ENCODE measurements at regions not wholly inside any gene's neighbourhood (a gene's known extent, or its start where the extent isn't known, plus 50 kb on each side); places are given as distances from the start of the nearest gene placed in this dataset.

DNA sequence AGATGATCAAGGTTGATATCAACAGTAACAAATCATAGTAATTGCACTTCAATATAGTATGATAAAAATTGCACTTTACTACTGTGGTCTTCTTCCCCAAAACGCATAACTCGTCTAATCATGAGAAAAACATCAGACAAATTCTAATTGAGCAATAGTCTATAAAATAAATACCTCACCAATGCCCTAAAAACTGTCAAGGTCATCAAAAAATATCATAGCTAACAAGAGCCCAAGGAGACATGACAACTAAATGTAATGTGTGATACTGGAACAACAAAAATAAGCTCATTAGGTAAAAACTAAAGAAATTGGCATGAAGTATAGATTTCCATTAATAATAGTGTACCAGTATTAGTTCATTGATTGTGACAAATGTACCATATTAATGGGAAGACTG, 85.6 kb upstream of the LRRC3B start:
- no peak for TF ChIP-seq Cebpa-rat (IDR thresholded peaks at IDR 0.05)
- H3K27me3 ChIP-seq = no peaks in the 10 kb centered on the region
- no peak overlapping the region for H3K27ac ChIP-seq
- H4K20me1 ChIP-seq = no peaks in the 10 kb centered on the region
- H3K9me3 ChIP-seq = 0 out of 2 replicates have a peak, but pooled peaks cover 3% of the 10 kb centered on the region
- H3K4me2 ChIP-seq = no peak overlapping the region
- H3K9ac ChIP-seq = no peak overlapping the region
- no peak overlapping the region for H3K4me3 ChIP-seq
- no peaks in the 10 kb centered on the region for H3K4me1 ChIP-seq
- H3K36me3 ChIP-seq = no peaks in the 10 kb centered on the region

- Histone ChIP-seq H3K4me2 (no peak overlapping the region), H3K27me3 (no peaks in the 10 kb centered on the region), H3K27ac (no peak overlapping the region), H3K4me3 (no peak overlapping the region), H3K9ac (no peak overlapping the region), H3K4me1 (no peaks in the 10 kb centered on the region), H4K20me1 (no peaks in the 10 kb centered on the region), H3K36me3 (no peaks in the 10 kb centered on the region), H3K9me3 (0 out of 2 replicates have a peak, but pooled peaks cover 4% of the 10 kb centered on the region)
- no peak for TF ChIP-seq Cebpa-rat (IDR thresholded peaks at IDR 0.05)
Observed at GRCh38 chr3:26550413-26550812, 72.2 kb upstream of the LRRC3B start.

GRCh38 chr3:26556637-26557036, 65.9 kb upstream of the LRRC3B start:
- TF ChIP-seq Cebpa-rat (IDR thresholded peaks at IDR 0.05) = no peak
- no peak overlapping the region for H3K4me3 ChIP-seq
- no peaks in the 10 kb centered on the region for H3K36me3 ChIP-seq
- H3K27ac ChIP-seq = no peak overlapping the region
- H3K27me3 ChIP-seq = no peaks in the 10 kb centered on the region
- H3K4me2 ChIP-seq = no peak overlapping the region
- H4K20me1 ChIP-seq = no peaks in the 10 kb centered on the region
- no peaks in the 10 kb centered on the region for H3K4me1 ChIP-seq
- no peaks in the 10 kb centered on the region for H3K9me3 ChIP-seq
- H3K9ac ChIP-seq = no peak overlapping the region

DNA sequence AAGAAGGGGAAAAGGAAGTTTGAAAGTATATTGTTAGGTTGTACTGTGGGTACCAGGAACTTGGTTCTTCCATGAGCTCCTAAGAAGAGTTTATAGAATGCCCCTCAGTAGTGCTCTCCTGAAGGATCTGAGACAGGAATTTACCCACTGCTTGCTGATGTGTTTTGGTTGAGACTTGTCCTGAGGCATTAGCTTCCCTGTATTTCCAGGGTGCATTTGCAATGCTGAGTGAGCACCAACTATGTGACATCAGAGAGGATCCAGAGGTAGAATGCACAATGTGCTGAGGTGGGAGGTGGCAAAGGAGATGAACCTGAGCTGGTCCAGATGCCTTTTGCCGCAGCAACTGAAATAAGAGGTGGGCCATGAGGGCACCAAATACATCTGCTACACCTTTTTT, 64.3 kb upstream of the LRRC3B start:
- H3K36me3 ChIP-seq = no peaks in the 10 kb centered on the region
- no peaks in the 10 kb centered on the region for H3K4me1 ChIP-seq
- TF ChIP-seq Cebpa-rat (IDR thresholded peaks at IDR 0.05) = no peak
- H3K27ac ChIP-seq = no peak overlapping the region
- H3K4me2 ChIP-seq = no peak overlapping the region
- no peak overlapping the region for H3K4me3 ChIP-seq
- H3K9ac ChIP-seq = no peak overlapping the region
- no peaks in the 10 kb centered on the region for H3K9me3 ChIP-seq
- H3K27me3 ChIP-seq = no peaks in the 10 kb centered on the region
- H4K20me1 ChIP-seq = no peaks in the 10 kb centered on the region

DNA sequence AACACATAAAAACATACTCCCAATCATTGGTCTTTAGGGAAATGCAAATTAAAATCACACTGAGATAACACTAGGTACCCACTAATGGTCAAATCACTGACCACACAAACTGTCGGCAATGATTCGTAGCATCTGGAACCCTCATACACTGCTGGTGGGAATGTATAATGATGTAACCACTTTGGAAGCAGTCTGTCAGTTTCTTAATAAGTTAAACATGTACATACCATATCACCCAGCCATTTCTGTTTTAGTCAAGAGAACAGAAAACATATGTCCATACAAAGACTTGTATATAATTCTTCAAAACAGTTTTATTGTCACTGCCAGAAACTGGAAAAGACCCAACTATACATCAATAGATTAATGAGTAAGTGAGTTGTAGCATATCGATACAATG, 63.3 kb upstream of the LRRC3B start:
- no peaks in the 10 kb centered on the region for H3K36me3 ChIP-seq
- H3K4me1 ChIP-seq = no peaks in the 10 kb centered on the region
- no peak overlapping the region for H3K4me2 ChIP-seq
- TF ChIP-seq Cebpa-rat (IDR thresholded peaks at IDR 0.05) = no peak
- H4K20me1 ChIP-seq = no peaks in the 10 kb centered on the region
- no peaks in the 10 kb centered on the region for H3K27me3 ChIP-seq
- H3K9ac ChIP-seq = no peak overlapping the region
- no peak overlapping the region for H3K4me3 ChIP-seq
- H3K9me3 ChIP-seq = no peaks in the 10 kb centered on the region
- H3K27ac ChIP-seq = no peak overlapping the region

- Histone ChIP-seq H3K27ac (no peak overlapping the region), H3K9me3 (no peaks in the 10 kb centered on the region), H4K20me1 (no peaks in the 10 kb centered on the region), H3K27me3 (no peaks in the 10 kb centered on the region), H3K4me1 (no peaks in the 10 kb centered on the region), H3K4me2 (no peak overlapping the region), H3K4me3 (no peak overlapping the region), H3K9ac (no peak overlapping the region), H3K36me3 (no peaks in the 10 kb centered on the region)
- TF ChIP-seq Cebpa-rat (IDR thresholded peaks at IDR 0.05) = no peak
Observed at GRCh38 chr3:26560081-26560480, 62.5 kb upstream of the LRRC3B start.

- Histone ChIP-seq H3K9me3 (no peaks in the 10 kb centered on the region), H3K36me3 (no peaks in the 10 kb centered on the region), H3K27ac (no peak overlapping the region), H3K9ac (no peak overlapping the region), H3K4me3 (no peak overlapping the region), H3K4me2 (no peak overlapping the region), H4K20me1 (no peaks in the 10 kb centered on the region), H3K4me1 (no peaks in the 10 kb centered on the region), H3K27me3 (no peaks in the 10 kb centered on the region)
- TF ChIP-seq Cebpa-rat (IDR thresholded peaks at IDR 0.05) = no peak
Observed at GRCh38 chr3:26562021-26562768, 60.4 kb upstream of the LRRC3B start.
